ENCODE measurements at regions not wholly inside any gene's neighbourhood (a gene's known extent, or its start where the extent isn't known, plus 50 kb on each side); places are given as distances from the start of the nearest gene placed in this dataset.

DNA sequence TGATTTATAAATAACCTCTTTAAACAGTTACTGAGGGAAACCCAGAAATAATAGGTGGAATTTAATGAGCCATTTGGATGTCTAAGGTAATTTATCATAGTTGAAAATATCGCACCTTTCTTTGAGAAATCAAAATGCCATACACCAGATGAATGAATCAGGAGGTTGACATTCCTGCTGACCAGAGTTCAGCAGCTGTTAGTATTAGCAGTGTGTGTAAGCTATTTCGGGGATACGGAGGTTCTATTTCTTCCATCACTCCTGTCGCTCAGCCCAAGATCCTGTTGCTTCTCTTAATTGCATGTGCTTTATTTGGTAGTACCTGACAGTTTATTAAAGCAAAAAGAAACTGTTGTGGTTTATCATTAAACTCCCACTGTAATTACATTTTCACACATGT is 67.1 kb downstream of the HDGFL1 start:
- Mint-ChIP-seq H3K27me3 (ENCODE audit: low read depth, poor library complexity) (no peaks in the 10 kb centered on the region), H3K9me3 (no peaks in the 10 kb centered on the region), H3K4me1 (peaks cover 28% of the 10 kb centered on the region), H3K36me3 (ENCODE audit: low read depth) (no peaks in the 10 kb centered on the region), H3K27ac (no peak overlapping the region), H3K4me3 (no peak overlapping the region)
- DNase-seq, result no peak
- TF ChIP-seq, protein P1, sequence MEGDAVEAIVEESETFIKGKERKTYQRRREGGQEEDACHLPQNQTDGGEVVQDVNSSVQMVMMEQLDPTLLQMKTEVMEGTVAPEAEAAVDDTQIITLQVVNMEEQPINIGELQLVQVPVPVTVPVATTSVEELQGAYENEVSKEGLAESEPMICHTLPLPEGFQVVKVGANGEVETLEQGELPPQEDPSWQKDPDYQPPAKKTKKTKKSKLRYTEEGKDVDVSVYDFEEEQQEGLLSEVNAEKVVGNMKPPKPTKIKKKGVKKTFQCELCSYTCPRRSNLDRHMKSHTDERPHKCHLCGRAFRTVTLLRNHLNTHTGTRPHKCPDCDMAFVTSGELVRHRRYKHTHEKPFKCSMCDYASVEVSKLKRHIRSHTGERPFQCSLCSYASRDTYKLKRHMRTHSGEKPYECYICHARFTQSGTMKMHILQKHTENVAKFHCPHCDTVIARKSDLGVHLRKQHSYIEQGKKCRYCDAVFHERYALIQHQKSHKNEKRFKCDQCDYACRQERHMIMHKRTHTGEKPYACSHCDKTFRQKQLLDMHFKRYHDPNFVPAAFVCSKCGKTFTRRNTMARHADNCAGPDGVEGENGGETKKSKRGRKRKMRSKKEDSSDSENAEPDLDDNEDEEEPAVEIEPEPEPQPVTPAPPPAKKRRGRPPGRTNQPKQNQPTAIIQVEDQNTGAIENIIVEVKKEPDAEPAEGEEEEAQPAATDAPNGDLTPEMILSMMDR (IDR thresholded peaks at IDR 0.05), result no peak

DNA sequence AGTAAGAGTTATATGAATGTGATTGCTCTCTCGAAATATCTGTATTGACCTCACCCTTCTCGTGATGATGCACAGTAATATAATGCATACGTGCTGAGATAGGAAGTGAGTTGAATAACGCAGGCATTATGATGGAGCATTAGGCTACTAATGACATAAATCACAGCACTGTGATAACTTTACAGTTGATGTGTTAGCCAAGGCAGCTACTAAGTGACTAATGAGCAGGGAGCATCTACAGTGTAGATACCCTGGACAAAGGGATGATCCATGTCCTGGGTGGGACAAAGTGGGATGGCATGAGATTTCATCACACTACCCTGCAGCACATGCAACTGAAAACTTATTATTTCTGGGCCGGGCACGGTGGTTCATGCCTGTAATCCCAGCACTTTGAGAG is 68.4 kb downstream of the HDGFL1 start:
- Mint-ChIP-seq H3K27me3 (ENCODE audit: low read depth, poor library complexity) (no peaks in the 10 kb centered on the region), H3K36me3 (ENCODE audit: low read depth) (no peaks in the 10 kb centered on the region), H3K4me1 (peaks cover 15% of the 10 kb centered on the region), H3K27ac (no peak overlapping the region), H3K9me3 (no peaks in the 10 kb centered on the region), H3K4me3 (no peak overlapping the region)
- TF ChIP-seq, protein P1 (IDR thresholded peaks at IDR 0.05), result no peak
- no peak for DNase-seq

DNA sequence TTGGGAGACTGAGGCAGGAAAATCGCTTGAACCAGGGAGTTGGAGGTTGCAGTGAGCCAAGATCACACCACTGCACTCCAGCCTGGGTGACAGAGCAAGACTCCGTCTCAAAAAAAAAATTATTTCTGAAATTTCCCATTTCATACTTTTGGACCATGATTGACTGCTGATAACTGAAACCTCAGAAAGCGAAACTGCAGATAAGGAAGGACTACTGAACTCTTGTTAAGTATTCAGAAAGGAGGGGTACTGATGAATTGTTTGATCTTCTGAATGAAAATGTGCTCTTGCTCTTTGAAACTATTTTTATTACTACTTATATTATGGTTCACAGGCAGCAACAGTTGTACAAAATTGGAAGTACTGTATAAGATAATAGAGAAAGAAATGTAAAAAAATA is 69.0 kb downstream of the HDGFL1 start:
- peaks cover 10% of the 10 kb centered on the region for H3K4me1 Mint-ChIP-seq
- TF ChIP-seq, protein P1 (IDR thresholded peaks at IDR 0.05), result no peak
- H3K36me3 Mint-ChIP-seq (ENCODE audit: low read depth), result no peaks in the 10 kb centered on the region
- H3K27ac Mint-ChIP-seq, result no peak overlapping the region
- DNase-seq, result no peak
- no peaks in the 10 kb centered on the region for H3K9me3 Mint-ChIP-seq
- no peaks in the 10 kb centered on the region for H3K27me3 Mint-ChIP-seq (ENCODE audit: low read depth, poor library complexity)
- H3K4me3 Mint-ChIP-seq, result no peak overlapping the region

DNA sequence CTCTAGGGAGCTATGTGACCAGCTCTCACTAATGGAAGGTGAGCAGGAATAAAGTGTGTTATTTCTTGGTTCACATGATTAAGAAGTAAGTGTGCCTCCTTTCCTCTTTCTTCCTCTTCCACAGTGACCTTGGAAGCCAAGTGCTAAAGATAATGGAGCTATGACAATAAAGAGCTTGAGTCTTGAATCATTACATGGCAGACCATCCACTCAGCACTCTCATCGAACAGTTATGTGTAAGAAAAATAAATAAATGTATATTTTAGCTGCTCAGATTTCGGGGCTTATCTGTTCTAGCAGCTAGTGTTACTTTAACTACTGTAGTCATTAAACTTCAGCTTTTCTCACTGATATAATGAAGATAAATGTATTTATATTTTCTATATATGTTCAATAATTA is 72.9 kb downstream of the HDGFL1 start:
- no peak for DNase-seq
- peaks cover 3% of the 10 kb centered on the region for H3K9me3 Mint-ChIP-seq
- H3K27me3 Mint-ChIP-seq (ENCODE audit: low read depth, poor library complexity), result no peaks in the 10 kb centered on the region
- H3K4me3 Mint-ChIP-seq, result no peak overlapping the region
- TF ChIP-seq, protein P1 (IDR thresholded peaks at IDR 0.05), result no peak
- no peaks in the 10 kb centered on the region for H3K36me3 Mint-ChIP-seq (ENCODE audit: low read depth)
- H3K27ac Mint-ChIP-seq, result no peak overlapping the region
- peaks cover 14% of the 10 kb centered on the region for H3K4me1 Mint-ChIP-seq

DNA sequence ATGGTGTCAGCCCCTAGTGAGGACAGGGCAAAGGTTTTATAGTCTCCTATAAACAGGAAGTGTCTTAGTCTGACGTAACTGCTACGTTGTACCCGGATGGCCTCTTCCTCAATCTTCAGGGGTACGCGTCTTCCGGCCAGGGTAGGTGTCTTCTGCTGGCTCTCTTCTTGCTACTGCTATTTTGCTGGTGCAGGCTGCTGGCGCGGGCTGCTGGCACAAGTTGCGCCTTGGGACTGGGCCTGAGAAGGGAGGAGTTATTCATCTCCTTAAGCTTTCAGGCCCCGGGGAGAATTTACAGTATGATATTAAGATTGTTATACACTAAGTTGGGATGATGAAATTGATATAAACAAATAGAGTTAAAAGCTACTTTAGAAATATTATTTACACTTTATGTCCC is 74.4 kb downstream of the HDGFL1 start:
- H3K9me3 Mint-ChIP-seq, result peaks cover 3% of the 10 kb centered on the region
- TF ChIP-seq, protein P1 (IDR thresholded peaks at IDR 0.05), result no peak
- no peak for DNase-seq
- H3K4me3 Mint-ChIP-seq, result no peak overlapping the region
- H3K4me1 Mint-ChIP-seq, result peaks cover 14% of the 10 kb centered on the region
- H3K36me3 Mint-ChIP-seq (ENCODE audit: low read depth), result no peaks in the 10 kb centered on the region
- H3K27ac Mint-ChIP-seq, result no peak overlapping the region
- no peaks in the 10 kb centered on the region for H3K27me3 Mint-ChIP-seq (ENCODE audit: low read depth, poor library complexity)

DNA sequence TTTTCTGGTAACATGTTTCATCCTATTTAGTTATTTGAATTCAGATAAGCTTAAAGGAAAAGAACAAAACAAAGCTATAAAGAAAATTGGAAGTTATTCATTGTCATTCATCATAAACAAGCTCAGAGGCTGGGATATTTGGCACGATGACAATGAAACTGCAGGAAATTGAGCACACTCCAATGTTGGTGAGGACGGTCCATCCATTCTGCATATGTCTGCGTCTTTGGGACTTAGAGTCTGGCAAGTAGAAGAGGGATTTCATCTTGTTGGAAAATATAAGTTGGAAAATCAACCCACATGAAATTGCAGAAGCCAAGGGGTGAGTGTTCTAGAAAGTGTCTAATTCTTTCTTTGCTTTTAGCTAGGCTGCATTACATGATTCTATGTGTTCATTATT is 78.4 kb downstream of the HDGFL1 start:
- TF ChIP-seq, protein P1 (IDR thresholded peaks at IDR 0.05), result no peak
- Mint-ChIP-seq H3K36me3 (ENCODE audit: low read depth) (no peaks in the 10 kb centered on the region), H3K9me3 (peaks cover 3% of the 10 kb centered on the region), H3K4me3 (no peak overlapping the region), H3K27ac (no peak overlapping the region), H3K27me3 (ENCODE audit: low read depth, poor library complexity) (no peaks in the 10 kb centered on the region), H3K4me1 (peaks cover 21% of the 10 kb centered on the region)
- no peak for DNase-seq

Data from nephron progenitor cell (in vitro differentiated cells).